B cell (primary cell): ENCODE measurements at regions not wholly inside any gene's neighbourhood (a gene's known extent, or its start where the extent isn't known, plus 50 kb on each side); places are given as distances from the start of the nearest gene placed in this dataset.

Experiments
- ATAC-seq: fragments of 200-7000 bp; cut with Tn5 transposase; one replicate; pipeline ENCODE4 v1.10.0; 2021; ENCODE audit warnings: low read depth, mild to moderate bottlenecking, moderate number of reproducible peaks, moderate library complexity
- CTCF ChIA-PET: fragments of 350-600 bp; sonication (Branson Sonifier 250); formaldehyde crosslinking; loops from one replicate; lab custom pipeline; 2021; ENCODE audit warnings: antibody characterized with exemption, inconsistent platforms; lab: Charles Lee
- POLR2A ChIA-PET: fragments of 350-600 bp; sonication (Branson Sonifier 250); formaldehyde crosslinking; loops from one replicate; lab custom pipeline; 2021; ENCODE audit warnings: antibody characterized with exemption; lab: Charles Lee
- DNase-seq: peaks from one replicate; pipeline ENCODE4 v3.0.0; 2013
- H2AFZ ChIP-seq: 2 replicates; pipeline ENCODE4 v1.6.1; 2012; ENCODE audit warnings: mild to moderate bottlenecking, low read depth, low read length; ENCODE audit not compliant: insufficient read depth, poor library complexity, severe bottlenecking
- H3K27ac ChIP-seq, 2 donors: 1 replicate in 1 of 2; 2 replicates in 1 of 2; pipeline ENCODE4 v1.5.1; 2012 to 2013; ENCODE audit warnings: low read length in 2 of 2, mild to moderate bottlenecking in 2 of 2, moderate library complexity in 1 of 2
- H3K27me3 ChIP-seq, 4 experiments: fragments of 200-600 bp in 1 of 4; sonication (generic) in 1 of 4; replicated peaks in 1 of 4; 1 replicate in 2 of 4; 2 replicates in 2 of 4; pipeline versions ENCODE4 v1.6.1 to v1.7.0; 2013 to 2016; ENCODE audit warnings: low read length in 3 of 4, mild to moderate bottlenecking in 2 of 4, mixed read lengths in 1 of 4, moderate library complexity in 1 of 4; ENCODE audit not compliant: insufficient read depth in 4 of 4, control insufficient read depth in 3 of 4; ENCODE audit errors: control extremely low read depth in 1 of 4
- H3K36me3 ChIP-seq, 2 experiments: replicated peaks in 1 of 2; 1 replicate in 1 of 2; 2 replicates in 1 of 2; pipeline versions ENCODE4 v1.6.1 to v1.7.1; 2013; ENCODE audit warnings: low read length in 1 of 2; ENCODE audit not compliant: insufficient read depth in 2 of 2, control insufficient read depth in 1 of 2; ENCODE audit errors: control extremely low read depth in 1 of 2, extremely low read depth in 1 of 2
- H3K4me1 ChIP-seq, 2 donors: fragments of 200-600 bp in 1 of 2; sonication (generic) in 1 of 2; 1 replicate in 1 of 2; 2 replicates in 1 of 2; pipeline versions ENCODE4 v1.5.1 to v1.6.1; 2013 to 2017; ENCODE audit warnings: low read length in 2 of 2; ENCODE audit not compliant: control insufficient read depth in 2 of 2, insufficient read depth in 2 of 2
- H3K4me2 ChIP-seq: replicated peaks from 2 replicates; pipeline ENCODE3; 2012; ENCODE audit warnings: mild to moderate bottlenecking, low read depth, low read length; ENCODE audit not compliant: poor library complexity, severe bottlenecking
- H3K4me3 ChIP-seq, 5 experiments: fragments of 200-600 bp in 1 of 5; sonication (generic) in 1 of 5; 1 replicate in 3 of 5; 2 replicates in 2 of 5; pipeline versions ENCODE4 v1.5.1 to v1.7.0; 2011 to 2016; ENCODE audit warnings: low read length in 4 of 5, mild to moderate bottlenecking in 4 of 5, low read depth in 2 of 5, control low read depth in 1 of 5, moderate library complexity in 1 of 5; ENCODE audit not compliant: insufficient read depth in 1 of 5; ENCODE audit errors: control extremely low read depth in 1 of 5, extremely low read depth in 1 of 5
- H3K79me2 ChIP-seq: fragments of 200-600 bp; sonication (generic); one replicate; pipeline ENCODE4 v1.6.0; 2016; ENCODE audit warnings: low read length; ENCODE audit not compliant: control insufficient read depth, insufficient read depth
- H3K9ac ChIP-seq: fragments of 200-600 bp; sonication (generic); 2 replicates; pipeline ENCODE4 v1.6.1; 2017; ENCODE audit warnings: mild to moderate bottlenecking, low read length, moderate library complexity
- H3K9me3 ChIP-seq, 3 donors: one replicate each; pipeline versions ENCODE4 v1.6.1 to v1.7.1; 2013; ENCODE audit warnings: low read length in 2 of 3; ENCODE audit not compliant: control insufficient read depth in 2 of 3, insufficient read depth in 1 of 3; ENCODE audit errors: control extremely low read depth in 1 of 3
- H4K20me1 ChIP-seq: 2 replicates; pipeline ENCODE4 v1.6.0; 2012; ENCODE audit warnings: mild to moderate bottlenecking, low read length; ENCODE audit not compliant: insufficient read depth, control insufficient read depth, poor library complexity, severe bottlenecking
- H3K27ac Mint-ChIP-seq: one replicate; pipeline ENCODE4 v1.8.0; 2021; ENCODE audit warnings: mixed read lengths
- H3K27me3 Mint-ChIP-seq: one replicate; pipeline ENCODE4 v1.8.0; 2021; ENCODE audit warnings: mixed read lengths
- H3K4me1 Mint-ChIP-seq: one replicate; pipeline ENCODE4 v1.8.0; 2021; ENCODE audit warnings: mixed read lengths
- H3K4me3 Mint-ChIP-seq: one replicate; pipeline ENCODE4 v1.8.0; 2021; ENCODE audit warnings: mixed read lengths
- H3K9me3 Mint-ChIP-seq: one replicate; pipeline ENCODE4 v1.8.0; 2022; ENCODE audit warnings: mixed read lengths; ENCODE audit not compliant: insufficient read depth
- EZH2 ChIP-seq: IDR thresholded peaks from 2 replicates; pipeline ENCODE4 v1.6.1; 2012; ENCODE audit warnings: borderline replicate concordance, low read depth, mild to moderate bottlenecking, moderate library complexity, low read length; ENCODE audit not compliant: insufficient read depth, poor library complexity, severe bottlenecking
- WGBS: methylation state at CpG from one replicate; pipeline ENCODE4 v1.1.5; 2013; ENCODE audit warnings: missing lambda C conversion rate; ENCODE audit not compliant: insufficient coverage; 5-methylcytosine and 5-hydroxymethylcytosine counted together
- intact Hi-C: fragments of 100-400 bp; cut with micrococcal nuclease; formaldehyde crosslinking; loops from one replicate; pipeline ENCODE4 v1.10.0; 2022
- TF ChIP-seq, protein P1 (sequence below): fragments of 200-600 bp; IDR thresholded peaks from one replicate; pipeline ENCODE4 v1.8.0; 2022; ENCODE audit warnings: antibody characterized with exemption, mild to moderate bottlenecking

GRCh38 chr10:84587789-84588188 lies 259.4 kb downstream of the CCSER2 start:
- Mint-ChIP-seq H3K4me3 (no peak overlapping the region), H3K27ac (no peak overlapping the region), H3K27me3 (peaks cover 14% of the 10 kb centered on the region), H3K9me3 (no peaks in the 10 kb centered on the region), H3K4me1 (no peaks in the 10 kb centered on the region)
- no peaks in the 10 kb centered on the region for H3K4me1 ChIP-seq
- DNase-seq, result no peak
- H3K9ac ChIP-seq, result no peak overlapping the region
- no peak for TF ChIP-seq EZH2
- TF ChIP-seq, protein P1, sequence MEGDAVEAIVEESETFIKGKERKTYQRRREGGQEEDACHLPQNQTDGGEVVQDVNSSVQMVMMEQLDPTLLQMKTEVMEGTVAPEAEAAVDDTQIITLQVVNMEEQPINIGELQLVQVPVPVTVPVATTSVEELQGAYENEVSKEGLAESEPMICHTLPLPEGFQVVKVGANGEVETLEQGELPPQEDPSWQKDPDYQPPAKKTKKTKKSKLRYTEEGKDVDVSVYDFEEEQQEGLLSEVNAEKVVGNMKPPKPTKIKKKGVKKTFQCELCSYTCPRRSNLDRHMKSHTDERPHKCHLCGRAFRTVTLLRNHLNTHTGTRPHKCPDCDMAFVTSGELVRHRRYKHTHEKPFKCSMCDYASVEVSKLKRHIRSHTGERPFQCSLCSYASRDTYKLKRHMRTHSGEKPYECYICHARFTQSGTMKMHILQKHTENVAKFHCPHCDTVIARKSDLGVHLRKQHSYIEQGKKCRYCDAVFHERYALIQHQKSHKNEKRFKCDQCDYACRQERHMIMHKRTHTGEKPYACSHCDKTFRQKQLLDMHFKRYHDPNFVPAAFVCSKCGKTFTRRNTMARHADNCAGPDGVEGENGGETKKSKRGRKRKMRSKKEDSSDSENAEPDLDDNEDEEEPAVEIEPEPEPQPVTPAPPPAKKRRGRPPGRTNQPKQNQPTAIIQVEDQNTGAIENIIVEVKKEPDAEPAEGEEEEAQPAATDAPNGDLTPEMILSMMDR, result no peak
- CTCF ChIA-PET, result no interaction called here
- no peaks in the 10 kb centered on the region for H3K27me3 ChIP-seq
- ATAC-seq, result no peak
- H3K4me2 ChIP-seq, result no peak overlapping the region
- no peak overlapping the region for H3K27ac ChIP-seq
- H3K9me3 ChIP-seq, result no peaks in the 10 kb centered on the region
- no peak overlapping the region for H3K4me3 ChIP-seq
- intact Hi-C loops, result no loop called here
- no peaks in the 10 kb centered on the region for H3K36me3 ChIP-seq
- no peaks in the 10 kb centered on the region for H3K79me2 ChIP-seq
- H2AFZ ChIP-seq, result no peak overlapping the region
- POLR2A ChIA-PET, result no interaction called here
- no peaks in the 10 kb centered on the region for H4K20me1 ChIP-seq

GRCh38 chr10:84588426-84588825 lies 260.0 kb downstream of the CCSER2 start:
- ChIA-PET POLR2A (no interaction called here), CTCF (no interaction called here)
- Histone ChIP-seq H2AFZ (no peak overlapping the region), H3K9me3 (no peaks in the 10 kb centered on the region), H3K27me3 (no peaks in the 10 kb centered on the region), H3K9ac (no peak overlapping the region), H3K4me3 (no peak overlapping the region), H3K36me3 (no peaks in the 10 kb centered on the region), H3K4me1 (no peaks in the 10 kb centered on the region), H4K20me1 (no peaks in the 10 kb centered on the region), H3K4me2 (no peak overlapping the region), H3K27ac (no peak overlapping the region), H3K79me2 (no peaks in the 10 kb centered on the region)
- 91% methylated on average over 5 of the region's 5 CpGs for WGBS
- Mint-ChIP-seq H3K4me3 (no peak overlapping the region), H3K27me3 (peaks cover 14% of the 10 kb centered on the region), H3K4me1 (no peaks in the 10 kb centered on the region), H3K9me3 (no peaks in the 10 kb centered on the region), H3K27ac (no peak overlapping the region)
- ATAC-seq (no peak), DNase-seq (no peak)
- intact Hi-C loops, result no loop called here
- TF ChIP-seq EZH2, result no peak
- TF ChIP-seq, protein P1, result no peak
